OCI-LY7 (cell line): ENCODE measurements at regions not wholly inside any gene's neighbourhood (a gene's known extent, or its start where the extent isn't known, plus 50 kb on each side); places are given as distances from the start of the nearest gene placed in this dataset.

Experiments used
- EZH2phosphoT487 ChIP-seq: fragments of 200-600 bp; sonication (generic); IDR thresholded peaks from 2 replicates; pipeline ENCODE4 v1.6.1; 2018; ENCODE audit warnings: low read depth, borderline replicate concordance, mild to moderate bottlenecking, mixed run types, antibody characterized with exemption, low read length, moderate library complexity, mixed read lengths
- TF ChIP-seq, protein P1 (sequence below): fragments of 200-600 bp; sonication (generic); conservative IDR thresholded peaks from 2 replicates; pipeline ENCODE4 v1.5.1; 2014; ENCODE audit warnings: mild to moderate bottlenecking, antibody characterized with exemption, low read length, moderate library complexity, mixed read lengths

DNA sequence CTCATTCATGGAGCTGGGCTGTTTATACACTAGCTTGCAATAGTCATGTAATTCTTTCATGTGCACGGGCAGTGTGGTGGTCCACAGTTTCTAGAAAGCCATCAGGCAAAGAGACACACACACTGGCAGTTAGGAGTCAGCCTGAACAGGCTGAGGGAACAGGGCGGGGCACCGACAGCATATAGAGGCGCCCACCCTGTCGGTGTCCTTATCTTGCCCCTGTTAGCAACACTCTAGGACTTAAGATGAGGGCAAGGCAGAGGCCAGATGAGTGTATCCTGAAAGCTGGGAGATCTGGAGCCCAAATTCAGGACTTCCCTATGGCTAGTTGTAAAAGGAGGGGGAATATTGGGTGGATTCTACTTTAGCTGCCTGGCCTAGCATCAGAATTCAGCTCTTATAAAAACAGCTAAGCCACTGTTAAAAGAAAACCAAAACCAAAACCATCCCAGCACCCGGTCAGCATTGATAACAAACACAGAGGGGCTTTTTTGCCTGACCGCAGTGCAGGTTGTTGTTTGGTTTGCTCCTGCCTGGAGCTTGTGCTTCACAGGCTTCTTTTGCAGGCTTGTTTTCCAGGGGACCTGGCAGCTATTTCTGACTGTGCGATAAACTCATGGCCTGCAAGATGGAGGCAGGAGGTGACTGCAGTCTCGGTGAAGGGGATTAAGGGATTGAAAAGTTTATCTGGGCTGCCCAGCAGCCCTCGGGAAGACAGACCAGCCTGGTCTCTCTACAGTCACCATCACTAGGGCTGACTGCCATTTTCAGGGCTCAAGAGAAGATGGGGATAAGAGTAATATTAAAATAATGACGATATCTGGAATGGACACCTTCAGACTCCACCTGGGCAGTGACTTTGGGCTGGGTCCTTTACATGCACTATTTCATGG is 638.9 kb downstream of the MID1IP1 start:
- TF ChIP-seq, protein P1, sequence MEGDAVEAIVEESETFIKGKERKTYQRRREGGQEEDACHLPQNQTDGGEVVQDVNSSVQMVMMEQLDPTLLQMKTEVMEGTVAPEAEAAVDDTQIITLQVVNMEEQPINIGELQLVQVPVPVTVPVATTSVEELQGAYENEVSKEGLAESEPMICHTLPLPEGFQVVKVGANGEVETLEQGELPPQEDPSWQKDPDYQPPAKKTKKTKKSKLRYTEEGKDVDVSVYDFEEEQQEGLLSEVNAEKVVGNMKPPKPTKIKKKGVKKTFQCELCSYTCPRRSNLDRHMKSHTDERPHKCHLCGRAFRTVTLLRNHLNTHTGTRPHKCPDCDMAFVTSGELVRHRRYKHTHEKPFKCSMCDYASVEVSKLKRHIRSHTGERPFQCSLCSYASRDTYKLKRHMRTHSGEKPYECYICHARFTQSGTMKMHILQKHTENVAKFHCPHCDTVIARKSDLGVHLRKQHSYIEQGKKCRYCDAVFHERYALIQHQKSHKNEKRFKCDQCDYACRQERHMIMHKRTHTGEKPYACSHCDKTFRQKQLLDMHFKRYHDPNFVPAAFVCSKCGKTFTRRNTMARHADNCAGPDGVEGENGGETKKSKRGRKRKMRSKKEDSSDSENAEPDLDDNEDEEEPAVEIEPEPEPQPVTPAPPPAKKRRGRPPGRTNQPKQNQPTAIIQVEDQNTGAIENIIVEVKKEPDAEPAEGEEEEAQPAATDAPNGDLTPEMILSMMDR, result no peak
- TF ChIP-seq EZH2phosphoT487, result no peak
